Aorta (tissue), 5 donors: ENCODE measurements at regions not wholly inside any gene's neighbourhood (a gene's known extent, or its start where the extent isn't known, plus 50 kb on each side); places are given as distances from the start of the nearest gene placed in this dataset.

Experiments
- ATAC-seq: fragments of 200-7000 bp; cut with Tn5 transposase; one replicate; pipeline ENCODE4 v1.9.1; 2022; ENCODE audit warnings: moderate library complexity; ENCODE audit not compliant: low FRiP score
- DNase-seq, 2 donors: peaks; one replicate each; pipeline ENCODE4 v3.0.0-alpha.2; 2020
- H3K27ac ChIP-seq, 2 donors: one replicate each; pipeline ENCODE4 v1.5.1; 2013; ENCODE audit warnings: low read length in 2 of 2, mild to moderate bottlenecking in 2 of 2, moderate library complexity in 2 of 2, control low read depth in 1 of 2, inconsistent platforms in 1 of 2, low read depth in 1 of 2
- H3K27me3 ChIP-seq, 2 donors: one replicate each; pipeline ENCODE4 v1.6.1; 2013; ENCODE audit warnings: control low read depth in 1 of 2, low read length in 1 of 2, mild to moderate bottlenecking in 1 of 2, moderate library complexity in 1 of 2; ENCODE audit not compliant: insufficient read depth in 2 of 2, control insufficient read depth in 1 of 2
- H3K36me3 ChIP-seq, 2 donors: one replicate each; pipeline ENCODE4 v1.6.1; 2013; ENCODE audit warnings: control low read depth in 1 of 2, low read length in 1 of 2, mild to moderate bottlenecking in 1 of 2; ENCODE audit not compliant: insufficient read depth in 2 of 2, control insufficient read depth in 1 of 2
- H3K4me1 ChIP-seq, 2 donors: one replicate each; pipeline ENCODE4 v1.6.1; 2013; ENCODE audit warnings: low read length in 2 of 2, control low read depth in 1 of 2, mild to moderate bottlenecking in 1 of 2, moderate library complexity in 1 of 2; ENCODE audit not compliant: insufficient read depth in 2 of 2, control insufficient read depth in 1 of 2
- H3K4me3 ChIP-seq, 2 donors: one replicate each; pipeline ENCODE4 v1.5.1; 2013; ENCODE audit warnings: low read length in 2 of 2, control low read depth in 1 of 2, mild to moderate bottlenecking in 1 of 2
- H3K9me3 ChIP-seq: one replicate; pipeline ENCODE4 v1.6.1; 2013; ENCODE audit warnings: mild to moderate bottlenecking, low read length; ENCODE audit not compliant: control insufficient read depth
- WGBS, 2 donors: extraction: QIAGEN DNeasy Blood & Tissue Kit; methylation state at CpG; one replicate each; pipeline ENCODE4 v1.1.7; 2013; 5-methylcytosine and 5-hydroxymethylcytosine counted together
- intact Hi-C, 2 donors: fragments of 100-400 bp; cut with DNase I; formaldehyde crosslinking; loops; one replicate each; pipeline versions ENCODE4 v1.14.2 to v1.15.0; 2022
- donor health status: healthy with polysubstance abuse.
- donor health status: Bipolar disorder and iron deficiency.
- donor health status: DM: no; HTN: no; CAD: no.
- donor health status: DM: no; HTN: no; CAD: no.
- donor health status: DM: yes; HTN: yes; CAD: no.

GRCh38 chr21:41108668-41109585, 59.0 kb upstream of the BACE2 start:
- peaks cover 4% of the 10 kb centered on the region for H3K9me3 ChIP-seq
- intact Hi-C loops: no loop called here
- no peaks in the 10 kb centered on the region for H3K27me3 ChIP-seq
- H3K36me3 ChIP-seq: no peaks in the 10 kb centered on the region
- H3K27ac ChIP-seq: no peak overlapping the region
- no peak for DNase-seq
- 63 to 64% methylated on average over 16 to 17 of the region's 17 CpGs for WGBS, 2 donors
- no peak overlapping the region for H3K4me3 ChIP-seq
- peaks cover 0 to 3% of the 10 kb centered on the region in 2 donors for H3K4me1 ChIP-seq
- no peak for ATAC-seq

GRCh38 chr21:41110161-41110560, 57.8 kb upstream of the BACE2 start:
- no peak for ATAC-seq
- H3K27me3 ChIP-seq: peaks cover 0 to 2% of the 10 kb centered on the region in 2 donors
- H3K4me3 ChIP-seq: no peak overlapping the region

GRCh38 chr21:41110664-41111063, 57.3 kb upstream of the BACE2 start:
- intact Hi-C loops: no loop called here
- DNase-seq: no peak
- WGBS, 2 donors: 93% methylated on average over 5 of the region's 5 CpGs
- no peak for ATAC-seq
- no peaks in the 10 kb centered on the region for H3K36me3 ChIP-seq
- peaks cover 0 to 3% of the 10 kb centered on the region in 2 donors for H3K4me1 ChIP-seq
- H3K27me3 ChIP-seq: peaks cover 0 to 2% of the 10 kb centered on the region in 2 donors
- peaks cover 1% of the 10 kb centered on the region for H3K9me3 ChIP-seq
- H3K4me3 ChIP-seq: no peak overlapping the region
- H3K27ac ChIP-seq: no peak overlapping the region

More at GRCh38 chr21:41110161-41110560, 57.8 kb upstream of the BACE2 start:
- Histone ChIP-seq H3K36me3 (no peaks in the 10 kb centered on the region), H3K9me3 (peaks cover 1% of the 10 kb centered on the region), H3K27ac (no peak overlapping the region), H3K4me1 (peaks cover 0 to 3% of the 10 kb centered on the region in 2 donors)
- intact Hi-C loops: no loop called here
- DNase-seq: no peak
- 71 to 80% methylated on average over 8 of the region's 8 CpGs for WGBS, 2 donors

- H3K4me3 ChIP-seq: no peak overlapping the region
- no peaks in the 10 kb centered on the region for H3K9me3 ChIP-seq
- peaks cover 0 to 2% of the 10 kb centered on the region in 2 donors for H3K27me3 ChIP-seq
- H3K27ac ChIP-seq: no peak overlapping the region
- DNase-seq (no peak), ATAC-seq (no peak)
- intact Hi-C loops: no loop called here
- no peaks in the 10 kb centered on the region for H3K36me3 ChIP-seq
- H3K4me1 ChIP-seq: peaks cover 0 to 3% of the 10 kb centered on the region in 2 donors
- WGBS, 2 donors: 91 to 95% methylated on average over 11 of the region's 11 CpGs
Measured at GRCh38 chr21:41111681-41112080, 56.3 kb upstream of the BACE2 start.

GRCh38 chr21:41112740-41113692, 54.9 kb upstream of the BACE2 start:
- no peak overlapping the region for H3K4me3 ChIP-seq
- 26 to 29% methylated on average over 14 of the region's 14 CpGs for WGBS, 2 donors
- peak; percentile 19 for ATAC-seq

GRCh38 chr21:41115851-41116250, 52.1 kb upstream of the BACE2 start:
- Histone ChIP-seq H3K27ac (no peak overlapping the region), H3K9me3 (no peaks in the 10 kb centered on the region), H3K4me3 (no peak overlapping the region), H3K4me1 (peaks cover 0 to 3% of the 10 kb centered on the region in 2 donors), H3K27me3 (peaks cover 0 to 2% of the 10 kb centered on the region in 2 donors), H3K36me3 (no peaks in the 10 kb centered on the region)
- 58 to 64% methylated on average over 4 of the region's 4 CpGs for WGBS, 2 donors
- no peak for DNase-seq
- no peak for ATAC-seq
- intact Hi-C loops: no loop called here

More at GRCh38 chr21:41112740-41113692, 54.9 kb upstream of the BACE2 start:
- Histone ChIP-seq H3K27me3 (peaks cover 0 to 2% of the 10 kb centered on the region in 2 donors), H3K9me3 (no peaks in the 10 kb centered on the region), H3K27ac (no peak overlapping the region), H3K4me1 (peaks cover 0 to 3% of the 10 kb centered on the region in 2 donors), H3K36me3 (no peaks in the 10 kb centered on the region)
- peak in 1 of 2 donors; percentile 57 for DNase-seq
- intact Hi-C loops: no loop called here
